Left cardiac atrium (tissue), 4 donors: ENCODE measurements at regions not wholly inside any gene's neighbourhood (a gene's known extent, or its start where the extent isn't known, plus 50 kb on each side); places are given as distances from the start of the nearest gene placed in this dataset.
A peak's percentile ranks its signal among the peaks of the same experiment; 100 is the strongest.
"Not testable (repeated sequence)": the region's sequence is repeated elsewhere in the genome, so short reads cannot be mapped to it uniquely, and the experiment has no call there.

ENCODE experiments used
- ATAC-seq, 2 donors: fragments of 200-7000 bp; cut with Tn5 transposase; one replicate each; pipeline ENCODE4 v1.9.1; 2020; ENCODE audit warnings: mild to moderate bottlenecking in 2 of 2, moderate library complexity in 2 of 2
- DNase-seq: peaks from one replicate; pipeline ENCODE4 v3.0.0-alpha.2; 2020
- intact Hi-C, 2 donors: fragments of 100-400 bp; cut with DNase I; formaldehyde crosslinking; loops; one replicate each; pipeline versions ENCODE4 v1.14.1 to v1.15.1; 2022 to 2023
- donor health status: DM: no; HTN: yes; CAD: no.
- donor health status: DM: no; HTN: yes; CAD: no; lungs with severe emphysema.
- donor health status: DM: yes; HTN: yes; CAD: no.
- donor health status: Dilated cardiomyopathy.

DNA sequence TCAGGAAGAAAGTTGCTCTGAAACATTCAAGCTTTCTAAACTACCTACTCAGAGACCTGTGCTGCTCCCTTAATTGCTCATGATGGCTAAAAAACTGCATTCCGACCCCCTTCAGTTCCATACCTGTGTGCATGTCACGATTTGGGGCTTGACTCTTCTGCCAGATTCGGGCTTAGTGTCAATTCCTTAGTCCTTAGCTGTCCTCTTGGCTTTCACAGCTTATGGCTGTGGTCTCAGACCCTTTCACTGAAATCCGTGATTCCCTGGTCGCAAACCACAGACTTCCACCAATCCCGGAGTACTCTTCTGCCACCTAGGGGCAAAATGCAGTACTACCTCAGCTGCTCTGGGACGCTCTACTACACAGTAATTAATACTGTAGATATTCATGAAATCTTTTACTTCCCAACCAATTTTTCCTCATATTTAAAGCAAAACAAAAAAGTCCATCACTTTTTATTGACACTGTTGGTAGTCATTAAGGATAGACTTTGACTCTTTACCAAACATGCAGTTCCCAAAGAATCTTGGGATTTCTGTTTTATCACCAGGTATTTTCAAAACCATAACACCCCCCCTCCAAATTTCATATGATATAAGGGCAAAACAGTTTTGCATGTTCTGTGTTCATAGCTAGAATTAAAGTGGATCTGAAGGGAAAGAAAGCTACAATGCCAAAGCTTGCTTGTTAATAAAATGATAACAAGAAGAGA lies 617.4 kb downstream of the SLCO4C1 start:
- DNase-seq (peak; percentile 45), ATAC-seq (peak; percentile 57 to 63)
- intact Hi-C loops, result no loop called here

- ATAC-seq (no peak), DNase-seq (no peak)
- intact Hi-C loops, result no loop called here
Observed at GRCh38 chr5:101677961-101678360, 618.1 kb downstream of the SLCO4C1 start.

DNA sequence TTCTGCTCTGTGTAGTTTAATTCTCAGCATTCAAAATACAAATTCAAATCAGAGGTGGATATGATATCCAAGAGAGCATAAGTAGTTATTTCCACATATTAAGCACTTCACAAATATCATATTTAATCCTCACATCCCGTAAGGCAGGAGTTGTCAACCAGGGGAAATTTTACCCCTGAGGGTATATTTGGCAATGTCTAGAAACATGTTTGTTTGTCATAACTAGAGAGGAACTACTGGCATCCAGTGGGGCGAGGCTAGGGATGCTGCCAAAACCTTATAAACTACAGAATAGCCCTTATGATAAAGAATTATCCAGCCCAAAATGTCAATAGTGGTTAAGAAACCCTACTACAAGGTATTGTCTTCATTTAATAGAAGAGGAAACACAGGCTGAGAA lies 619.4 kb downstream of the SLCO4C1 start:
- DNase-seq (no peak), ATAC-seq (no peak)
- intact Hi-C loops, result no loop called here

- ATAC-seq (no peak), DNase-seq (no peak)
- intact Hi-C loops, result no loop called here
Observed at GRCh38 chr5:101675510-101676219, 620.4 kb downstream of the SLCO4C1 start.

DNA sequence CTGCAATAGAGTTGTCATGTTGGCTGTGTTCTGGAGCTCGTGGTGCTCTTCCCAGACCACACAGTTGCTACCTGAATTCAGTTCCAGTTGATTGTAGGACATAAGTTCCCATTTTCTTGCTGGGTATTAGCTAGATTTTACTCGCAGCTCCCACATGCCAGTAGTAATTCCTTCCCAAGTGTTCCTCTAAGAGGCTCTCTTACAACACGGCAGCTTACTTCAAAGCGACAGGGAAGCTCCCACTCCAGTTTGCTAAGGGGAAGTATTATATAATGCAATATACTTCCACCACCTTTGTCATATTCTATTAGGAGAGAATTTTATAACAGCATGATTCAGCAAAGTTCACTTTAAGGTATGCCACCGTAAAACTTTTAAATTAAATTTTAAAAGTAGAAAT lies 623.0 kb downstream of the SLCO4C1 start:
- ATAC-seq (no peak), DNase-seq (no peak)
- intact Hi-C loops, result no loop called here

- DNase-seq, result no peak
- intact Hi-C loops, result no loop called here
- ATAC-seq, result no peak
Observed at GRCh38 chr5:101664071-101664791, 631.9 kb downstream of the SLCO4C1 start.

DNA sequence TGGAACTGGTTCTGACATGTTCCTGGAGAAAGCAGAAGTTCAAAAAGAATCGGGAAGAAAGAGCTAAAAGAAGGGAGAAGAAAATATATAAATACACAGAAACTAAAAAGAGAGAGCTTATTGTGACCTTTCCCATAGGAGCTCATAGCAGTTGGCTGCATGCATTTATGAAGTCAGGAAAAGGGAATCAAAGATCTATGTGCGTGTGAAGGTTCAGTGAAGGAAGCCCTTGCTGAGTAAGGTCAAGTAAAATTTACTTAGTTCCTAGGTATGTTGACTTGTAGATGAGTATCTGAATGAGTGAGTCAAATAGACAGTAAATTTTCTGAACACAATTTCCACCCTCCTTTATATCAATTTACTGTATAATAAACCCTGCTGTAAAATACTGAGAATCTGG lies 632.5 kb downstream of the SLCO4C1 start:
- DNase-seq, result no peak
- intact Hi-C loops, result no loop called here
- ATAC-seq, result no peak

DNA sequence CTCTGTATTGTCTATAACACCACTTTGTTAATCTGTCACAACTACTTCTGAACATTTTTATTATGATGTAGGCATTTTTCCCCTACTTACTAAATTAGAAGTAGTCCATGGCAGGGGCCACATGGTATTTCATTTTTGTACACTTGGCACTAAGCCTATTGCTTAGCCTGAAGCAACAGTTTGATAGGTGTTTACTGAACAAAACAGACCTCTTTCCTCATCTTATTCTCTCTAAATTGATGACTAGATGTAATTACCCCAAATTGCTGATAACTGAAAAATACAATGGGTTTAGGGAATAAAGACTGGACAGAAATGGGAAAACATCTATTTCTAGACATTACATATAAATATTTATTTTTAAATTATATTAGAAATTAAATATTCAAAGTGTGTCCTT lies 633.8 kb downstream of the SLCO4C1 start:
- intact Hi-C loops, result no loop called here
- DNase-seq (no peak), ATAC-seq (no peak)

- intact Hi-C loops, result no loop called here
- no peak for ATAC-seq
- DNase-seq, result no peak
Observed at GRCh38 chr5:101658433-101658832, 637.7 kb downstream of the SLCO4C1 start.

DNA sequence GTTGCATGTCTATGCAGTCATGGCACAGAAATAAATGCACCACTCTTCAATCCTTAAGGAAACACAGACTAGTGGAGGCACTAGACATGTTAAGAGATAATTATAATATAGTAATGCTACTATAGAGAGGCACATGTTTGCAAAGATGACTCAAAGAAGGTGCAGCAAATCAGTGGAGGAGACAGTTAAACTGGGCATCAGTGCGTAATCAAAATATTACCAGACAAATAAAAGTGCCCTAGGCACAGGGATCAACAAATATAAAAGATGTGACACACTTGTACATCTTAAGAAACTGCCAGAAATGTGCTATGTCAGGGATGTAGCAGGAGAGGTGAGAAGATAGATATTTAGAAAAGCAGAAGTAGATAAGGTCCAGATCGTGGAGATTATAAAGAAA lies 642.1 kb downstream of the SLCO4C1 start:
- intact Hi-C loops, result no loop called here
- no peak for DNase-seq
- ATAC-seq, result no peak

GRCh38 chr5:101647861-101648260 lies 648.2 kb downstream of the SLCO4C1 start:
- DNase-seq (no peak), ATAC-seq (no peak)
- intact Hi-C loops, result no loop called here

- intact Hi-C loops, result no loop called here
- ATAC-seq (no peak), DNase-seq (no peak)
Observed at GRCh38 chr5:101643794-101644193, 652.3 kb downstream of the SLCO4C1 start.

DNA sequence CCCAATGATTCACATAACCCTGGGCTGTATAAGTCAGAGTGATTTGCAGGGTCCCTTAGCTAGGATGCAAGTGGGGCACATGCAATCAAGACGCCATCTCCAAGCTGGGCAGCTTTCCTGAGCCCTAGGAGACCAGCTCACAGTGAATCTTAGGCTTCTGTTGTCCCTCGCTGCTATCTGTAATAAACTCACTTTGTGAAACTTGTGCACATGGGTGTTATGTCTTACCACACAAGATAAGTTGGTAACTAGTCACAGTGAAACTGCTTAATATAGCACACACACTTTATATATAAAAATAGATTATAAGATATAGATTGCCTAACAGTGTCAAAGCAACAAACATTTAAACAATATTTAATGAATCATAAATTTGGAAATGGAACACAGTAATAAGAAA lies 658.5 kb downstream of the SLCO4C1 start:
- intact Hi-C loops, result no loop called here
- ATAC-seq, result no peak
- no peak for DNase-seq

- intact Hi-C loops, DNase-seq, ATAC-seq: not testable (repeated sequence)
Observed at GRCh38 chr5:101627770-101628169, 668.3 kb downstream of the SLCO4C1 start.

GRCh38 chr5:101626572-101626971 lies 669.5 kb downstream of the SLCO4C1 start:
- DNase-seq (no peak), ATAC-seq (no peak)
- intact Hi-C loops, result no loop called here

DNA sequence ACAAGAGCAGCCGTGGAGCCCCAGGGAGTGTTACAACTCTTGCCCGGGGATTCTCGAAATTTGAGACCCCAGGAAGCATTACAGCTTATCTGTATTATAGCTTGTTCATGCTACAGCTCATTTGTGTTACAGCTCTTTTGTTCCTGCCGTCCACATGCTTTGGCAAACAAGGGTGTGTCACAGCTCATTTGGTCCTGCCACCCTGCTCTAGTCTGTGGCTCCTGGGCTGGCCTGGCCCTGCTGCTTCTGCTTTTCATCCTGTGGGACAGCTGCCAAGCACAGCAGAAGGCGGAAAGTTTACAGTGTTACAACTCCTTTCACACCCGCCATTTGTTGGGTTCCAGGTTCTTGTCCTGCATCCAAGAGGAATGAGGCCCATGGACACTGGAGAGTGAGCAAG lies 685.0 kb downstream of the SLCO4C1 start:
- intact Hi-C loops, result no loop called here
- ATAC-seq (no peak), DNase-seq (no peak)

GRCh38 chr5:101608322-101608721 lies 687.8 kb downstream of the SLCO4C1 start:
- DNase-seq (no peak), ATAC-seq (no peak)
- intact Hi-C loops, result no loop called here

GRCh38 chr5:101605700-101606099 lies 690.4 kb downstream of the SLCO4C1 start:
- ATAC-seq (no peak), DNase-seq (no peak)
- intact Hi-C loops, result no loop called here

DNA sequence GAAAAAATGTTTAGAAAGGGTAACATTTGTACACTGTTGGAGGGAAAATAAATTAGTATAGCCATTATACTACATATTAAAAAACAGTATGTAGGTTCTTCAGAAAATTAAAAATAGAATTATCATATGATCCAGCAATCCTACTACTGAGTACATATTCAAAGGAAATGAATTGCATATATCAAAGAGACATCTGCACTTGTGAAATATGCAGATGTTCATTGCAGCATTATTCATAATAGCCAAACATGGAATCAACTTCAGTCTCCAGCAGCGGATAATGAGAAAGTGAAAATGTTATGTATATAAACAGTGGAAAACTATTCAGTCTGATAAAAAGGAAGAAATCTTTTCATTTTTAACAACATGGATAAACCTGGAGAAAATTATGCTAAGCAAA lies 695.5 kb downstream of the SLCO4C1 start:
- DNase-seq (no peak), ATAC-seq (no peak)
- intact Hi-C loops, result no loop called here

GRCh38 chr5:101590384-101590783 lies 687.3 kb upstream of the ST8SIA4 start:
- DNase-seq (no peak), ATAC-seq (no peak)
- intact Hi-C loops, result no loop called here

DNA sequence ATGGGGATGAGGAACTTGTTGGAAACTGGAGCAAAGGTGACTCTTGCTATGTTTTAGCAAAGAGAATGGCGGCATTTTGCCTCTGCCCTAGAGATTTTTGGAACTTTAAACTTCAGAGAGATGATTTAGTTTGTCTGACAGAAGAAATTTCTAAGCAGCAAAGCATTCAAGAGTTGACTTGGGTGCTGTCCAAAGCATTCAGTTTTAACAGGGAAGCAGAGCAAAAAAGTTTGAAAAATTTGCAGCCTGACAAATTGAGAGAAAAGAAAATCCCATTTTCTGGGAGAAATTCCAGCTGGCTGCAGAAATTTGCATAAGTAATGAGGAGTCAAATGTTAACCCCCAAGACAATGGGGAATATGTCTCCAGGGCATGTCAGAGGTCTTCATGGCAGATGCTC lies 682.3 kb upstream of the ST8SIA4 start:
- intact Hi-C loops, result no loop called here
- ATAC-seq, result no peak

More for the DNA sequence above, 682.3 kb upstream of the ST8SIA4 start:
- no peak for DNase-seq
